DND-41 (cell line): ENCODE measurements at regions not wholly inside any gene's neighbourhood (a gene's known extent, or its start where the extent isn't known, plus 50 kb on each side); places are given as distances from the start of the nearest gene placed in this dataset.

Experiments used
- EZH2 ChIP-seq: IDR thresholded peaks from 3 replicates; pipeline ENCODE4 v1.6.1; 2012; ENCODE audit warnings: borderline replicate concordance, low read depth, mild to moderate bottlenecking, moderate library complexity, low read length, inconsistent platforms; ENCODE audit not compliant: severe bottlenecking
- TF ChIP-seq, protein P1 (sequence below): IDR thresholded peaks from 2 replicates; pipeline ENCODE4 v1.5.1; 2012; ENCODE audit warnings: borderline replicate concordance, low read length, moderate library complexity, mild to moderate bottlenecking; ENCODE audit not compliant: poor library complexity, severe bottlenecking; ENCODE audit errors: extremely low read depth

DNA sequence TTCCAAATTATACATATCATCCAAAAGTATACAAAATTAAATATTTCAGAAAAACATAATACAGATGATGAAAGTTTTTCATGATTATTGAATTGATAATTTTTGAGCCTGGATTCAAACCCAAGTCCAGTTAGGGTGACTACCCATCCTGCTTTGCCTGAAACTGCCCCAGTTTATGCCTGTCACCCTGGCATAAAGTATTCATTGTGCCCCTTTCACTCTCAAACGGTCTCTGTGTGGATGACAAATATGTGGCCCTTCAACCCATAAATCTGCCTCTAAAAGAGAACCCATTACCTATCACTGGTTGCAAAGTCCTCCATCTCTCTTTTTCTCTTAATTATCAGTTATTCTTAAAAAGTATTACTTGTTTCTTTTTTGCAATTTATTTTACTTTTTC lies 553.7 kb upstream of the JARID2 start:
- TF ChIP-seq, protein P1, sequence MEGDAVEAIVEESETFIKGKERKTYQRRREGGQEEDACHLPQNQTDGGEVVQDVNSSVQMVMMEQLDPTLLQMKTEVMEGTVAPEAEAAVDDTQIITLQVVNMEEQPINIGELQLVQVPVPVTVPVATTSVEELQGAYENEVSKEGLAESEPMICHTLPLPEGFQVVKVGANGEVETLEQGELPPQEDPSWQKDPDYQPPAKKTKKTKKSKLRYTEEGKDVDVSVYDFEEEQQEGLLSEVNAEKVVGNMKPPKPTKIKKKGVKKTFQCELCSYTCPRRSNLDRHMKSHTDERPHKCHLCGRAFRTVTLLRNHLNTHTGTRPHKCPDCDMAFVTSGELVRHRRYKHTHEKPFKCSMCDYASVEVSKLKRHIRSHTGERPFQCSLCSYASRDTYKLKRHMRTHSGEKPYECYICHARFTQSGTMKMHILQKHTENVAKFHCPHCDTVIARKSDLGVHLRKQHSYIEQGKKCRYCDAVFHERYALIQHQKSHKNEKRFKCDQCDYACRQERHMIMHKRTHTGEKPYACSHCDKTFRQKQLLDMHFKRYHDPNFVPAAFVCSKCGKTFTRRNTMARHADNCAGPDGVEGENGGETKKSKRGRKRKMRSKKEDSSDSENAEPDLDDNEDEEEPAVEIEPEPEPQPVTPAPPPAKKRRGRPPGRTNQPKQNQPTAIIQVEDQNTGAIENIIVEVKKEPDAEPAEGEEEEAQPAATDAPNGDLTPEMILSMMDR: no peak
- TF ChIP-seq EZH2: no peak
